H9 (cell line): ENCODE measurements at regions not wholly inside any gene's neighbourhood (a gene's known extent, or its start where the extent isn't known, plus 50 kb on each side); places are given as distances from the start of the nearest gene placed in this dataset.

Experiments used
- DNase-seq: peaks from one replicate; pipeline ENCODE4 v3.0.0-alpha.2; 2017
- H2AFZ ChIP-seq: one replicate; pipeline ENCODE4 v1.6.1; 2013; ENCODE audit warnings: mild to moderate bottlenecking, low read length, control low read depth, moderate library complexity
- H2AK5ac ChIP-seq: 2 replicates; pipeline ENCODE4 v1.6.1; 2013; ENCODE audit warnings: low read length, control low read depth, mixed read lengths; ENCODE audit not compliant: insufficient read length
- H2BK120ac ChIP-seq: one replicate; pipeline ENCODE4 v1.6.1; 2013; ENCODE audit warnings: low read depth, mild to moderate bottlenecking, low read length, control low read depth, inconsistent platforms; ENCODE audit not compliant: poor library complexity, severe bottlenecking
- H2BK12ac ChIP-seq: 2 replicates; pipeline ENCODE4 v1.6.1; 2013; ENCODE audit warnings: low read length, control low read depth, mixed read lengths, low read depth; ENCODE audit not compliant: insufficient read length
- H2BK15ac ChIP-seq: 2 replicates; pipeline ENCODE4 v1.6.1; 2013; ENCODE audit warnings: low read depth, low read length, control low read depth
- H2BK20ac ChIP-seq: one replicate; pipeline ENCODE4 v1.6.1; 2013; ENCODE audit warnings: low read depth, mild to moderate bottlenecking, low read length, control low read depth, inconsistent platforms; ENCODE audit not compliant: poor library complexity, severe bottlenecking
- H2BK5ac ChIP-seq: 2 replicates; pipeline ENCODE4 v1.6.1; 2013; ENCODE audit warnings: low read length, control low read depth, mixed read lengths; ENCODE audit not compliant: insufficient read length
- H3K14ac ChIP-seq: 2 replicates; pipeline ENCODE4 v1.6.1; 2013; ENCODE audit warnings: low read length, control low read depth; ENCODE audit not compliant: insufficient read depth
- H3K18ac ChIP-seq: 2 replicates; pipeline ENCODE4 v1.6.1; 2013; ENCODE audit warnings: low read depth, mild to moderate bottlenecking, mixed read lengths, low read length, control low read depth; ENCODE audit not compliant: insufficient read length
- H3K23ac ChIP-seq: 2 replicates; pipeline ENCODE4 v1.6.1; 2013; ENCODE audit warnings: low read length, control low read depth, mixed read lengths, low read depth; ENCODE audit not compliant: insufficient read length
- H3K23me2 ChIP-seq: 2 replicates; pipeline ENCODE4 v1.6.1; 2013; ENCODE audit warnings: low read depth, mild to moderate bottlenecking, mixed read lengths, low read length, control low read depth; ENCODE audit not compliant: insufficient read length, poor library complexity, severe bottlenecking
- H3K27ac ChIP-seq: 2 replicates; pipeline ENCODE4 v1.5.1; 2013; ENCODE audit warnings: low read length, control low read depth, mixed read lengths, low read depth; ENCODE audit not compliant: insufficient read length
- H3K27me3 ChIP-seq: 2 replicates; pipeline ENCODE4 v1.6.1; 2013; ENCODE audit warnings: low read length, control low read depth, inconsistent platforms; ENCODE audit not compliant: insufficient read depth
- H3K4ac ChIP-seq: 2 replicates; pipeline ENCODE4 v1.6.1; 2013; ENCODE audit warnings: low read depth, mild to moderate bottlenecking, control low read depth, inconsistent platforms, low read length, moderate library complexity
- H3K4me1 ChIP-seq: 2 replicates; pipeline ENCODE4 v1.6.1; 2013; ENCODE audit warnings: low read length, control low read depth, inconsistent platforms; ENCODE audit not compliant: insufficient read depth
- H3K4me2 ChIP-seq: 2 replicates; pipeline ENCODE4 v1.6.1; 2013; ENCODE audit warnings: low read length, control low read depth, mixed read lengths; ENCODE audit not compliant: insufficient read length, insufficient read depth
- H3K56ac ChIP-seq: 2 replicates; pipeline ENCODE4 v1.6.1; 2013; ENCODE audit warnings: low read depth, mild to moderate bottlenecking, mixed read lengths, low read length, control low read depth; ENCODE audit not compliant: insufficient read length
- H3K79me1 ChIP-seq: 2 replicates; pipeline ENCODE4 v1.6.1; 2013; ENCODE audit warnings: low read depth, mild to moderate bottlenecking, moderate library complexity, low read length, control low read depth, inconsistent platforms; ENCODE audit not compliant: insufficient read depth, poor library complexity, severe bottlenecking
- H3K79me2 ChIP-seq: 2 replicates; pipeline ENCODE4 v1.6.1; 2013; ENCODE audit warnings: low read length, control low read depth, inconsistent platforms; ENCODE audit not compliant: insufficient read depth
- H3K9ac ChIP-seq: 2 replicates; pipeline ENCODE4 v1.6.1; 2013; ENCODE audit warnings: low read length, control low read depth, mixed read lengths; ENCODE audit not compliant: insufficient read length; ENCODE audit errors: extremely low read depth
- H3K9me3 ChIP-seq: one replicate; pipeline ENCODE4 v1.6.1; 2013; ENCODE audit warnings: low read depth, low read length, inconsistent platforms; ENCODE audit not compliant: control insufficient read depth
- H3T11ph ChIP-seq: one replicate; pipeline ENCODE4 v1.6.1; 2013; ENCODE audit warnings: mild to moderate bottlenecking, low read length, control low read depth, inconsistent platforms
- H4K20me1 ChIP-seq: one replicate; pipeline ENCODE4 v1.6.1; 2013; ENCODE audit not compliant: control insufficient read depth, insufficient read length, insufficient read depth
- H4K5ac ChIP-seq: 2 replicates; pipeline ENCODE4 v1.6.1; 2013; ENCODE audit warnings: low read depth, mild to moderate bottlenecking, mixed read lengths, low read length, control low read depth; ENCODE audit not compliant: insufficient read length
- H4K8ac ChIP-seq: replicated peaks from 2 replicates; pipeline ENCODE4 v1.6.1; 2013; ENCODE audit warnings: low read length, control low read depth, mixed read lengths, low read depth; ENCODE audit not compliant: insufficient read length
- H4K91ac ChIP-seq: 2 replicates; pipeline ENCODE4 v1.6.1; 2013; ENCODE audit warnings: low read depth, mild to moderate bottlenecking, moderate library complexity, mixed read lengths, low read length, control low read depth; ENCODE audit not compliant: insufficient read length
- H3K27ac Mint-ChIP-seq, 3 experiments: 2 replicates in 2 of 3; 3 replicates in 1 of 3; pipeline ENCODE4 v1.8.0; 2020 to 2021; ENCODE audit warnings: mixed read lengths in 3 of 3, mild to moderate bottlenecking in 1 of 3, moderate library complexity in 1 of 3
- H3K27me3 Mint-ChIP-seq: 2 replicates; pipeline ENCODE4 v1.8.0; 2021; ENCODE audit warnings: low read depth, mild to moderate bottlenecking, moderate library complexity, mixed read lengths
- H3K36me3 Mint-ChIP-seq, 3 experiments: 2 replicates in 2 of 3; 3 replicates in 1 of 3; pipeline ENCODE4 v1.8.0; 2020 to 2021; ENCODE audit warnings: low read depth in 3 of 3, mixed read lengths in 3 of 3; ENCODE audit not compliant: insufficient read depth in 1 of 3
- H3K4me1 Mint-ChIP-seq, 2 experiments: 2 replicates each; pipeline ENCODE4 v1.8.0; 2020; ENCODE audit warnings: mixed read lengths in 2 of 2
- H3K4me3 Mint-ChIP-seq, 2 experiments: 2 replicates in 1 of 2; 3 replicates in 1 of 2; pipeline ENCODE4 v1.8.0; 2020 to 2021; ENCODE audit warnings: mild to moderate bottlenecking in 2 of 2, mixed read lengths in 2 of 2, moderate library complexity in 1 of 2
- H3K9me3 Mint-ChIP-seq, 2 experiments: 2 replicates in 1 of 2; 3 replicates in 1 of 2; pipeline ENCODE4 v1.8.0; 2020; ENCODE audit warnings: mild to moderate bottlenecking in 2 of 2, mixed read lengths in 2 of 2, moderate library complexity in 1 of 2
- CTCF ChIP-seq: fragments of 200-600 bp; sonication (generic); conservative IDR thresholded peaks from 3 replicates; pipeline ENCODE4 v1.8.0; 2021; ENCODE audit warnings: antibody characterized with exemption, mild to moderate bottlenecking

- H3K27me3 ChIP-seq: no peaks in the 10 kb centered on the region
- Mint-ChIP-seq H3K27ac (no peak overlapping the region; a peak in 1 of 7 replicates), H3K4me1 (no peaks in the 10 kb centered on the region), H3K27me3 (no peaks in the 10 kb centered on the region), H3K36me3 (peaks cover 0 to 4% (median 0%) of the 10 kb centered on the region in 3 experiments; a peak in 1 of 7 replicates), H3K9me3 (peaks cover 3 to 7% of the 10 kb centered on the region in 2 experiments; a peak in 2 of 5 replicates), H3K4me3 (no peak overlapping the region)
- no peak overlapping the region for H3K14ac ChIP-seq
- H3K27ac ChIP-seq: no peak overlapping the region
- H3T11ph ChIP-seq: no peak overlapping the region
- H3K4me1 ChIP-seq: no peaks in the 10 kb centered on the region
- H2AK5ac ChIP-seq: no peak overlapping the region
- no peak overlapping the region for H3K9ac ChIP-seq
- no peak overlapping the region for H3K4ac ChIP-seq
- H3K18ac ChIP-seq: no peak overlapping the region
- no peak overlapping the region for H3K23ac ChIP-seq
- H3K79me2 ChIP-seq: no peaks in the 10 kb centered on the region; the same call in 1 of the 2 replicates
- no peaks in the 10 kb centered on the region for H3K9me3 ChIP-seq
- H2AFZ ChIP-seq: no peak overlapping the region
- H2BK120ac ChIP-seq: no peak overlapping the region
- H4K5ac ChIP-seq: no peak overlapping the region
- TF ChIP-seq CTCF: no peak
- H2BK5ac ChIP-seq: no peak overlapping the region
- H2BK15ac ChIP-seq: no peak overlapping the region
- no peak overlapping the region for H3K56ac ChIP-seq
- DNase-seq: no peak
- no peaks in the 10 kb centered on the region for H3K23me2 ChIP-seq
- H3K79me1 ChIP-seq: no peaks in the 10 kb centered on the region
- no peak overlapping the region for H4K8ac ChIP-seq
- no peak overlapping the region for H2BK12ac ChIP-seq
- H3K4me2 ChIP-seq: no peak overlapping the region
- H2BK20ac ChIP-seq: no peak overlapping the region
- H4K91ac ChIP-seq: no peak overlapping the region
- no peaks in the 10 kb centered on the region for H4K20me1 ChIP-seq
Observed at GRCh38 chr5:92581249-92581648, 999.8 kb downstream of the NR2F1-AS1 start.
